ENCODE measurements at regions not wholly inside any gene's neighbourhood (a gene's known extent, or its start where the extent isn't known, plus 50 kb on each side); places are given as distances from the start of the nearest gene placed in this dataset.
"Not testable (repeated sequence)": the region's sequence is repeated elsewhere in the genome, so short reads cannot be mapped to it uniquely, and the experiment has no call there.

DNA sequence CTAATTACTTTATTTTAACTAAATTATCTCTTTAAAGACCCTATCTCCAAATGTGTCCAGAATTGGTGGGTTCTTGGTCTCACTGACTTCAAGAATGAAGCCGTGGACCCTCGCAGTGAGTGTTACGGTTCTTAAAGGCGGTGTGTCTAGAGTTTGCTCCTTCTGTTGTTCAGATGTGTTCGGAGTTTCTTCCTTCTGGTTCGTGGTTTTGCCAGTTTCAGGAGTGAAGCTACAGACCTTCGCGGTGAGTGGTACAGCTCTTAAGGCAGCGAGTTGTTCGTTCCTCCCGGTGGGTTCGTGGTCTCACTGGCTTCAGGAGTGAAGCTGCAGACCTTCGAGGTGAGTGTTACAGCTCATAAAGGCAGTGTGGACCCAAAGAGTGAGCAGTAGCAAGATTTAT, 77.5 kb upstream of the RGS1 start:
- TF ChIP-seq FOSL1 (IDR thresholded peaks at IDR 0.05; ENCODE audit: insufficient read depth, low read depth, low read length); SIX5 (IDR thresholded peaks at IDR 0.05; ENCODE audit: low read depth, low read length); BACH1 (IDR thresholded peaks at IDR 0.05; ENCODE audit: low read length); POLR2A (IDR thresholded peaks at IDR 0.05; ENCODE audit: control extremely low read depth in 1 of 2, low read depth in 2 of 2, low read length in 2 of 2); EZH2 (IDR thresholded peaks at IDR 0.05; ENCODE audit: low read depth, low read length, severe bottlenecking); HDAC2 (IDR thresholded peaks at IDR 0.05; ENCODE audit: borderline replicate concordance in 1 of 2, low read depth in 2 of 2, low read length in 2 of 2); RBBP5 (IDR thresholded peaks at IDR 0.05; ENCODE audit: borderline replicate concordance, low read depth, low read length): not testable (repeated sequence)
- TF ChIP-seq, protein P1, sequence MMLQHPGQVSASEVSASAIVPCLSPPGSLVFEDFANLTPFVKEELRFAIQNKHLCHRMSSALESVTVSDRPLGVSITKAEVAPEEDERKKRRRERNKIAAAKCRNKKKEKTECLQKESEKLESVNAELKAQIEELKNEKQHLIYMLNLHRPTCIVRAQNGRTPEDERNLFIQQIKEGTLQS (IDR thresholded peaks at IDR 0.05; ENCODE audit: insufficient read depth, low read depth, low read length), result not testable (repeated sequence)
- TF ChIP-seq, protein P2, sequence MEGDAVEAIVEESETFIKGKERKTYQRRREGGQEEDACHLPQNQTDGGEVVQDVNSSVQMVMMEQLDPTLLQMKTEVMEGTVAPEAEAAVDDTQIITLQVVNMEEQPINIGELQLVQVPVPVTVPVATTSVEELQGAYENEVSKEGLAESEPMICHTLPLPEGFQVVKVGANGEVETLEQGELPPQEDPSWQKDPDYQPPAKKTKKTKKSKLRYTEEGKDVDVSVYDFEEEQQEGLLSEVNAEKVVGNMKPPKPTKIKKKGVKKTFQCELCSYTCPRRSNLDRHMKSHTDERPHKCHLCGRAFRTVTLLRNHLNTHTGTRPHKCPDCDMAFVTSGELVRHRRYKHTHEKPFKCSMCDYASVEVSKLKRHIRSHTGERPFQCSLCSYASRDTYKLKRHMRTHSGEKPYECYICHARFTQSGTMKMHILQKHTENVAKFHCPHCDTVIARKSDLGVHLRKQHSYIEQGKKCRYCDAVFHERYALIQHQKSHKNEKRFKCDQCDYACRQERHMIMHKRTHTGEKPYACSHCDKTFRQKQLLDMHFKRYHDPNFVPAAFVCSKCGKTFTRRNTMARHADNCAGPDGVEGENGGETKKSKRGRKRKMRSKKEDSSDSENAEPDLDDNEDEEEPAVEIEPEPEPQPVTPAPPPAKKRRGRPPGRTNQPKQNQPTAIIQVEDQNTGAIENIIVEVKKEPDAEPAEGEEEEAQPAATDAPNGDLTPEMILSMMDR (IDR thresholded peaks at IDR 0.05; ENCODE audit: control extremely low read depth in 1 of 3, insufficient read depth in 1 of 3, low read depth in 1 of 3, low read length in 3 of 3), result not testable (repeated sequence)

All from H1 (cell line).